EH (cell line): ENCODE measurements at regions not wholly inside any gene's neighbourhood (a gene's known extent, or its start where the extent isn't known, plus 50 kb on each side); places are given as distances from the start of the nearest gene placed in this dataset.
A peak's percentile ranks its signal among the peaks of the same experiment; 100 is the strongest.
"Not testable (repeated sequence)": the region's sequence is repeated elsewhere in the genome, so short reads cannot be mapped to it uniquely, and the experiment has no call there.

ENCODE experiments used
- DNase-seq: peaks from one replicate; pipeline ENCODE4 v3.0.0-alpha.2; 2015; ENCODE audit warnings: low read depth

GRCh38 chr2:221915926-221916325, 343.8 kb upstream of the EPHA4 start:
- no peak for DNase-seq

- DNase-seq = peak; percentile 1
Measured at GRCh38 chr2:221914334-221914880, 342.3 kb upstream of the EPHA4 start.

GRCh38 chr2:221911890-221912289, 339.8 kb upstream of the EPHA4 start:
- DNase-seq = no peak

- DNase-seq = no peak
Measured at GRCh38 chr2:221911321-221911720, 339.2 kb upstream of the EPHA4 start.

GRCh38 chr2:221908518-221908917, 336.4 kb upstream of the EPHA4 start:
- DNase-seq = no peak

- DNase-seq = no peak
Measured at GRCh38 chr2:221897718-221898117, 325.6 kb upstream of the EPHA4 start.

- peak; percentile 10 for DNase-seq
Measured at GRCh38 chr2:221896505-221897151, 324.5 kb upstream of the EPHA4 start.

GRCh38 chr2:221895366-221896121, 323.4 kb upstream of the EPHA4 start:
- no peak for DNase-seq

GRCh38 chr2:221893501-221893900, 321.4 kb upstream of the EPHA4 start:
- no peak for DNase-seq

GRCh38 chr2:221892006-221892405, 319.9 kb upstream of the EPHA4 start:
- DNase-seq = not testable (repeated sequence)

- no peak for DNase-seq
Measured at GRCh38 chr2:221883976-221884375, 311.9 kb upstream of the EPHA4 start.

- no peak for DNase-seq
Measured at GRCh38 chr2:221876016-221876415, 303.9 kb upstream of the EPHA4 start.

- DNase-seq = no peak
Measured at GRCh38 chr2:221874444-221874843, 302.3 kb upstream of the EPHA4 start.

- no peak for DNase-seq
Measured at GRCh38 chr2:221857719-221858118, 285.6 kb upstream of the EPHA4 start.

GRCh38 chr2:221853297-221853696, 281.2 kb upstream of the EPHA4 start:
- no peak for DNase-seq

GRCh38 chr2:221851531-221852045, 279.5 kb upstream of the EPHA4 start:
- no peak for DNase-seq

GRCh38 chr2:221850076-221850475, 278.0 kb upstream of the EPHA4 start:
- no peak for DNase-seq

GRCh38 chr2:221848286-221848685, 276.2 kb upstream of the EPHA4 start:
- DNase-seq = no peak

GRCh38 chr2:221845021-221845365, 272.9 kb upstream of the EPHA4 start:
- no peak for DNase-seq

- DNase-seq = no peak
Measured at GRCh38 chr2:221844212-221845020, 272.3 kb upstream of the EPHA4 start.

- DNase-seq = no peak
Measured at GRCh38 chr2:221836095-221836494, 264.0 kb upstream of the EPHA4 start.

- no peak for DNase-seq
Measured at GRCh38 chr2:221833966-221834365, 261.9 kb upstream of the EPHA4 start.
